ENCODE measurements at regions not wholly inside any gene's neighbourhood (a gene's known extent, or its start where the extent isn't known, plus 50 kb on each side); places are given as distances from the start of the nearest gene placed in this dataset.

DNA sequence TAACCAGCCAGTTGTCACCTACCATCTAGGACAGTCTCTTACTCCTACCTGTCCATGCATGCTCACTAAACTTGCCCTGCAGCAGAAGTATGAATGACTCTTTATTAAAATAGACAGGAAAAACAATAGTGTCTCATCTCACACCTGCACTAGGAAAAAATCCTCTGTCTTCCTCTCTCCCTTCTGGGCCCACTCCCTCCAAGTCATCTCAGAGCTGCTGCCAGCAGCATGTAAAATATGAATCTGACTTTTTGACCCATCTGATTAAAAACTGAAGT is 93.5 kb upstream of the THBS1 start:
- no peaks in the 10 kb centered on the region for H4K20me1 ChIP-seq (ENCODE audit: low read depth, low read length)
- H3K9me2 ChIP-seq (replicated peaks; ENCODE audit: insufficient read depth, low read length): no peaks in the 10 kb centered on the region
- no peaks in the 10 kb centered on the region for H3K36me3 ChIP-seq (ENCODE audit: low read length)
- no peak overlapping the region for H2AFZ ChIP-seq (ENCODE audit: low read depth, low read length, severe bottlenecking)
- no peaks in the 10 kb centered on the region for H3K79me2 ChIP-seq (ENCODE audit: insufficient read depth, low read length)
- no peak overlapping the region for H3K4me3 ChIP-seq (ENCODE audit: insufficient read depth, low read length, poor library complexity, severe bottlenecking)
- no peak overlapping the region for H3K27ac ChIP-seq (ENCODE audit: low read depth, low read length)
- no peak overlapping the region for H3K9ac ChIP-seq (ENCODE audit: low read length)
- H3K9me3 ChIP-seq (ENCODE audit: insufficient read depth, low read length): no peaks in the 10 kb centered on the region
- no peak for TF ChIP-seq EZH2phosphoT487 (conservative IDR thresholded peaks at IDR 0.05; ENCODE audit: low read length)
- TF ChIP-seq, protein P1, sequence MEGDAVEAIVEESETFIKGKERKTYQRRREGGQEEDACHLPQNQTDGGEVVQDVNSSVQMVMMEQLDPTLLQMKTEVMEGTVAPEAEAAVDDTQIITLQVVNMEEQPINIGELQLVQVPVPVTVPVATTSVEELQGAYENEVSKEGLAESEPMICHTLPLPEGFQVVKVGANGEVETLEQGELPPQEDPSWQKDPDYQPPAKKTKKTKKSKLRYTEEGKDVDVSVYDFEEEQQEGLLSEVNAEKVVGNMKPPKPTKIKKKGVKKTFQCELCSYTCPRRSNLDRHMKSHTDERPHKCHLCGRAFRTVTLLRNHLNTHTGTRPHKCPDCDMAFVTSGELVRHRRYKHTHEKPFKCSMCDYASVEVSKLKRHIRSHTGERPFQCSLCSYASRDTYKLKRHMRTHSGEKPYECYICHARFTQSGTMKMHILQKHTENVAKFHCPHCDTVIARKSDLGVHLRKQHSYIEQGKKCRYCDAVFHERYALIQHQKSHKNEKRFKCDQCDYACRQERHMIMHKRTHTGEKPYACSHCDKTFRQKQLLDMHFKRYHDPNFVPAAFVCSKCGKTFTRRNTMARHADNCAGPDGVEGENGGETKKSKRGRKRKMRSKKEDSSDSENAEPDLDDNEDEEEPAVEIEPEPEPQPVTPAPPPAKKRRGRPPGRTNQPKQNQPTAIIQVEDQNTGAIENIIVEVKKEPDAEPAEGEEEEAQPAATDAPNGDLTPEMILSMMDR (IDR thresholded peaks at IDR 0.05; ENCODE audit: insufficient read depth, low read length, poor library complexity, severe bottlenecking): no peak
- H3F3A ChIP-seq (ENCODE audit: insufficient read depth): no peaks in the 10 kb centered on the region
- no peak overlapping the region for H3K4me2 ChIP-seq (ENCODE audit: low read depth, low read length, poor library complexity, severe bottlenecking)
- H3K27me3 ChIP-seq (ENCODE audit: low read length): no peaks in the 10 kb centered on the region

DNA sequence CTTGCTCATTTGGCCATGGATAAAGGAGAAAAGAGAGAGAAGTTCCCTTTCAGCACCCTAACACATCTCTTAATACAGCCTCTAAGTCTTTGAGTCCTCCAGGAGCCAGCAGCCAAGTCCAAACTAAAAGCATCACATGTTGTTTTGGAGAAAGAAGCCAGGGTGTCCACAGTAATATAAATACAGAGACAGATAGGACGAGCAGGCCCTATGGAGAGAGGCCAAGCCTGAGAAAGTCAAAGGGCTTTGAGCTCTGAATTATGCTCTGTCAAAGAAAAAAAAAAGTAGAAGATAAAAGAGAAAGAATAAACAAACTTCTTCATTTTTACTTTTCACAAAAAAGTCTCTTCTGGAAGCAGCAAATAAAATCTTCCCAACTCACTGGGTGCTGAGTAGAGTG is 92.4 kb upstream of the THBS1 start:
- Histone ChIP-seq H3F3A (ENCODE audit: insufficient read depth) (no peaks in the 10 kb centered on the region), H3K9me2 (replicated peaks; ENCODE audit: insufficient read depth, low read length) (no peaks in the 10 kb centered on the region), H3K79me2 (ENCODE audit: insufficient read depth, low read length) (no peaks in the 10 kb centered on the region), H3K9me3 (ENCODE audit: insufficient read depth, low read length) (no peaks in the 10 kb centered on the region), H3K4me3 (ENCODE audit: insufficient read depth, low read length, poor library complexity, severe bottlenecking) (no peak overlapping the region), H3K27ac (ENCODE audit: low read depth, low read length) (no peak overlapping the region), H3K4me2 (ENCODE audit: low read depth, low read length, poor library complexity, severe bottlenecking) (no peak overlapping the region), H3K27me3 (ENCODE audit: low read length) (no peaks in the 10 kb centered on the region), H3K36me3 (ENCODE audit: low read length) (no peaks in the 10 kb centered on the region), H3K9ac (ENCODE audit: low read length) (no peak overlapping the region), H2AFZ (ENCODE audit: low read depth, low read length, severe bottlenecking) (no peak overlapping the region), H4K20me1 (ENCODE audit: low read depth, low read length) (no peaks in the 10 kb centered on the region)
- TF ChIP-seq EZH2phosphoT487 (conservative IDR thresholded peaks at IDR 0.05; ENCODE audit: low read length): no peak
- TF ChIP-seq, protein P1 (IDR thresholded peaks at IDR 0.05; ENCODE audit: insufficient read depth, low read length, poor library complexity, severe bottlenecking): no peak

DNA sequence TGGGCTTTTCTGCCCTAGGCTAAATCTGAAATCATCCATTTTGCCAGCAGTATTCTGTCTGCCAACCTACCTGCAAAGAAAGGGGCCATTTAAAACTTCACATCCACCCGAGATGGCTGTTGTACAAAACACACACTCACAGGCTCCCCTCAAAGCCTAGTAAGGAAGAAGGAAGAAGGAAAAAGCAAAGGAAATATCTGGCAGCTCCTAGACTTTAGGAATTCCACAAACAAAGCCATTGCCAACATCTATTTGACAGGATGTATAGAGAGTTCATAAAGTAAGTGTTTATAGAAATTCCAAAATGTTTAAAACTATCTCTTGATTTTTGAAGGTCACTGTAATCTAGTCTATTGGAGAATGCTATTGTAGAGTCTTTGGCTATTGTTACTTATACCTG is 91.9 kb upstream of the THBS1 start:
- Histone ChIP-seq H2AFZ (ENCODE audit: low read depth, low read length, severe bottlenecking) (no peak overlapping the region), H3K9me3 (ENCODE audit: insufficient read depth, low read length) (no peaks in the 10 kb centered on the region), H3K36me3 (ENCODE audit: low read length) (no peaks in the 10 kb centered on the region), H4K20me1 (ENCODE audit: low read depth, low read length) (no peaks in the 10 kb centered on the region), H3K4me3 (ENCODE audit: insufficient read depth, low read length, poor library complexity, severe bottlenecking) (no peak overlapping the region), H3K27me3 (ENCODE audit: low read length) (no peaks in the 10 kb centered on the region), H3K27ac (ENCODE audit: low read depth, low read length) (no peak overlapping the region), H3K9me2 (replicated peaks; ENCODE audit: insufficient read depth, low read length) (no peaks in the 10 kb centered on the region), H3K79me2 (ENCODE audit: insufficient read depth, low read length) (no peaks in the 10 kb centered on the region), H3K9ac (ENCODE audit: low read length) (no peak overlapping the region), H3F3A (ENCODE audit: insufficient read depth) (no peaks in the 10 kb centered on the region), H3K4me2 (ENCODE audit: low read depth, low read length, poor library complexity, severe bottlenecking) (no peak overlapping the region)
- TF ChIP-seq EZH2phosphoT487 (conservative IDR thresholded peaks at IDR 0.05; ENCODE audit: low read length): no peak
- TF ChIP-seq, protein P1 (IDR thresholded peaks at IDR 0.05; ENCODE audit: insufficient read depth, low read length, poor library complexity, severe bottlenecking): no peak

All from SU-DHL-6 (cell line).